ENCODE measurements at regions not wholly inside any gene's neighbourhood (a gene's known extent, or its start where the extent isn't known, plus 50 kb on each side); places are given as distances from the start of the nearest gene placed in this dataset.

DNA sequence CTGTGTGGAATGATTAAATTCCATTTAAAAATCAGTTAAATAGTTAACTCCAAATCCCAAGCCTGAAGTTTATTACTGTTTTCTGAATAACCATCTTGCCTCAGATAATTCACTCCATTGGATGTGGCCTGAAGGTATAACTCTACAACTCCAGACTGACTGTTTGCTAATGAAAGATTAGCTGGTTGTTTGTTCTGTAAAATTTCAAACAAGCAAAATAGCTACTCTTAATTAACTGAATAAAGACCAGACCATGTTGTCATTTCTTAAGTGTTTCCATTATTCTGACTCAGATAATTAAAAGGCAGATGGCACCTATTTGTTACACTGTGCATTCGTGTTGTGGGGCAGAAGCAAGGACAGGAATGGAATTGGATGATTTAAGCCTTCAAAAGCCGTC lies 78.5 kb upstream of the DDIT4L start:
- TF ChIP-seq REST (IDR thresholded peaks at IDR 0.05; ENCODE audit: insufficient read depth in 1 of 2, low read depth in 2 of 2, low read length in 2 of 2) = no peak
- no peak for TF ChIP-seq POLR2AphosphoS5 (IDR thresholded peaks at IDR 0.05; ENCODE audit: low read depth, low read length)
- TF ChIP-seq SIN3A (IDR thresholded peaks at IDR 0.05; ENCODE audit: borderline replicate concordance, insufficient read depth, low read length) = no peak
- no peak for TF ChIP-seq TAF1 (IDR thresholded peaks at IDR 0.05; ENCODE audit: borderline replicate concordance, insufficient read depth, low read length)
- TF ChIP-seq FOXP2 (optimal IDR thresholded peaks at IDR 0.05; ENCODE audit: borderline replicate concordance, extremely low read depth, extremely low read length, insufficient read depth) = no peak
